ENCODE measurements at regions not wholly inside any gene's neighbourhood (a gene's known extent, or its start where the extent isn't known, plus 50 kb on each side); places are given as distances from the start of the nearest gene placed in this dataset.

DNA sequence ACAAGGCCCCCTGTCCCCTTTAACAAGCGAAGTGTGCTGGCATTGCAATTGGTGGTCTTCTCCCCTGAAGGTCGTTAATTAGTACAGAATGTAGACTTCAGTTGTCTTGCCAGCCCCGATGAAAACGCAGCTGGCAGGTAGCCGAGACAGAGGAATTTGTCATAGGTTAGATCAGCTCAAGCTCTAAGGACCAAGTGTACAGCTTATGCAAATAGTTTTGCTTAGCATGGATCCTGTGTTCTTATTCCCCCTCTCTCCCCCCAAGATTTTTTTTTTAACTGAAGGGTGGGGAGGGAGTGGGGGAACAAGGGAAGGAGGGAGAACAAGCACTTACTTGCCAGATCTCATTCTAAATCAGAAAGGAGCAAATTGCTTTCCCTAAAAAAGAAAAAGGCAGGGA is 58.6 kb upstream of the PARP11 start:
- H3K9me3 Mint-ChIP-seq, result no peaks in the 10 kb centered on the region
- H3K4me1 Mint-ChIP-seq, result peaks cover 13% of the 10 kb centered on the region
- no peaks in the 10 kb centered on the region for H3K36me3 Mint-ChIP-seq
- peaks cover 78% of the 10 kb centered on the region for H3K27me3 Mint-ChIP-seq
- no peak for ATAC-seq
- H3K4me3 Mint-ChIP-seq, result no peak overlapping the region
- H3K27ac Mint-ChIP-seq, result no peak overlapping the region

DNA sequence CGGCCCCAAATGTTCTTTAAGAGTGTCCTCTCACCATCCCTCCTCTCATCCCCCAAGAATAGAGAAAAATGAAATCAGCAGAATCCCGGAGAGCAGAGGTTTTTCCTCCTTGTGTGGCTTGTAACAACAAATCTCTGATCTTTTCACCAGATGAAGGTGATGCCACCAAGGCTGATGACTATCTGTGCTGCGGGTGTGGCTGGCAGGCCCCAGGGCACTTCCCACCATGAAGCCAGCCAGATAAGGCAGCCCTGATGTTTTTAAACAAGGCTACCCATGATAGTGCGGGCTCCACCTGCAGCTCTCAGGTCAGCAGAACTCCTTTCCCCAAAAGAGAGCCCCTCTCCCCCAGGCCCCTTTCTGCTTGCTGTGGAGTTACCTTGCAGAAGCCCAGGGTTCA is 58.0 kb upstream of the PARP11 start:
- Mint-ChIP-seq H3K4me1 (peaks cover 13% of the 10 kb centered on the region), H3K27me3 (peaks cover 78% of the 10 kb centered on the region), H3K27ac (no peak overlapping the region), H3K4me3 (no peak overlapping the region), H3K9me3 (no peaks in the 10 kb centered on the region), H3K36me3 (no peaks in the 10 kb centered on the region)
- no peak for ATAC-seq

DNA sequence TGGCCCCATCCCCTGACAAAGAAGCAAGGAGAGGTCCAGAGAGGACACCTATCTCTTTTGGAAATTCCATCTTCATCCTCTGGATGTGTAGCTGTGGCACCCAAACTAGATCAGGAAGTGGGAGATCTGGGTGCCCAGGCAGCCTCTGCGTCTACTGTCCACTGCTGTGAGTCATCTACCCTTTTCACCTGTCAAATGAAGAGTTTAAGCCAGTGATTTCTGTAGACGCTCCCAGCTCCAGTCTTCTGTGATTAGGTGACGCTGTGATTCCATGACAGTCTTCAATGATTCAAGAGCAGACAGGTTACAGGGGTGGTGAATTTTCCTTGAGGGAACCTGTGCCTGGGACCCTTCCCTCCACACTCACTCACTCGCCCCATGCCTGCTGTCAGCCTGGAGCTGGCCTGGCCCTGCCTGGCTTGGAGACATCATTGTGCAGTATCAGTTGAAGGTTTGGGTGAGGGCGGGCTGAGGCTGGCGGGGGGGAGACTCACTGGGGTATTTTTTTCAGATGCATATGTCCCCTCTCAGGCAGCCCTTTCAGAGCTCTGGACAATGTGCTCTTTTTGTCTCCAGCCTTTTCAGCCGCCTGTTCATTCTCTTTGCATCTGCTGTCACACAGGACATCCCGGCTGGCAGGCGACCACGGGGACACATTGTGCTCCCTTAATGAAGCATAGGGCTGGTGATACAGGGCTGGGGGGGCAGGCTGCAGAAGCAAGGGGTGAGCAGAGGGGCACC is 56.8 kb upstream of the PARP11 start:
- H3K27ac Mint-ChIP-seq, result no peak overlapping the region
- ATAC-seq, result no peak
- H3K36me3 Mint-ChIP-seq, result no peaks in the 10 kb centered on the region
- peaks cover 11% of the 10 kb centered on the region for H3K4me1 Mint-ChIP-seq
- H3K27me3 Mint-ChIP-seq, result peaks cover 78% of the 10 kb centered on the region
- H3K4me3 Mint-ChIP-seq, result no peak overlapping the region
- H3K9me3 Mint-ChIP-seq, result no peaks in the 10 kb centered on the region

GRCh38 chr12:3928538-3929184 is 55.5 kb upstream of the PARP11 start:
- Mint-ChIP-seq H3K4me3 (no peak overlapping the region), H3K27ac (no peak overlapping the region), H3K9me3 (no peaks in the 10 kb centered on the region), H3K27me3 (peaks cover 78% of the 10 kb centered on the region), H3K36me3 (no peaks in the 10 kb centered on the region), H3K4me1 (peaks cover 7% of the 10 kb centered on the region)
- no peak for ATAC-seq

DNA sequence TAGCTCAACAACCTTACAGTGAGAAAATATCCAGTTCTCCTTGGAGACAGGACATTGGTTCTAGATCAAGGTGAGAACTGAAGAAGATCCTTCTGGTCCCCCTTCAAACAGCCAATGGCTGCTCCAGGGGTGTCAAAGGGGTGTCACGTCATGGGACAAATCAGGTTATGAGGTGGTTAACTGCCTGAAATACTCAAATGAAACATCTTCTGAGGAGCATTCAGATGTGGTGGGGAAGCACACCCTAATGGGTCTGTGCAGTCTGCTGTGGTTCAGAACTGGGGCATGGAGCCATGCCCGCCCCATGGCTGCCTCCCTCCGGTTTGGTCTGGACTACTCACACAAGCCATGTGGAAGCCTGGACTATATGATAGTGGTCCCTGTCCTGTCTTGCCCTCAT is 52.4 kb upstream of the PARP11 start:
- Mint-ChIP-seq H3K9me3 (no peaks in the 10 kb centered on the region), H3K36me3 (no peaks in the 10 kb centered on the region), H3K4me1 (peaks cover 7% of the 10 kb centered on the region), H3K27ac (no peak overlapping the region), H3K4me3 (no peak overlapping the region), H3K27me3 (peaks cover 59% of the 10 kb centered on the region)
- ATAC-seq, result no peak

- H3K4me3 Mint-ChIP-seq, result no peak overlapping the region
- H3K27me3 Mint-ChIP-seq, result peaks cover 51% of the 10 kb centered on the region
- H3K4me1 Mint-ChIP-seq, result peaks cover 7% of the 10 kb centered on the region
- no peaks in the 10 kb centered on the region for H3K36me3 Mint-ChIP-seq
- no peak for ATAC-seq
- no peaks in the 10 kb centered on the region for H3K9me3 Mint-ChIP-seq
- H3K27ac Mint-ChIP-seq, result no peak overlapping the region
Observed at GRCh38 chr12:3924761-3925160, 51.6 kb upstream of the PARP11 start.

DNA sequence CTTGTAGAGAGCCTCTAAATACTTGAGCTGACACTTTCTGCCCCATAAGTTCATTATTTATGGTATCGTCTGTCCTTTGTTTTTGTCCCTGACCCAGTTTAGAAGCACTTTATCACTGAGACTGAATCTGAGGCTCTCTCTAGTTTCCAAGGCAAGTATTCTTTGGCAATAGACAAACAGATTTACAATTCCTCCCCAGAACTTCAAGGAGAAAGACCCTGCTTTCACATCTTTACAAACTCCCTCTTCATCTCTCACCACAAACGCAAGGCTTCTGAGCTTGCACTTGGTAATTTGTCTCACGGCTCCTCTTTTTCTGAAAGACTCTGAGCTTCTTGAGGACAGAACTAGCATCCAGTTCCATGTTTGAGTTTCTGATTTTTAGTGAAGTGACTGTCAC is 49.8 kb upstream of the PARP11 start:
- H3K27ac Mint-ChIP-seq, result no peak overlapping the region
- no peaks in the 10 kb centered on the region for H3K4me1 Mint-ChIP-seq
- no peak for ATAC-seq
- no peaks in the 10 kb centered on the region for H3K36me3 Mint-ChIP-seq
- peaks cover 36% of the 10 kb centered on the region for H3K27me3 Mint-ChIP-seq
- no peak overlapping the region for H3K4me3 Mint-ChIP-seq
- H3K9me3 Mint-ChIP-seq, result no peaks in the 10 kb centered on the region

Measured in stimulated activated memory B cell treated with anti-CD40 and anti-IgM and Interleukin-4, amounts not matched to agents 10 μg/mL and 1 μg/mL and 100 μg/mL, for 72 hours (primary cell).